ENCODE measurements at regions not wholly inside any gene's neighbourhood (a gene's known extent, or its start where the extent isn't known, plus 50 kb on each side); places are given as distances from the start of the nearest gene placed in this dataset.

GRCh38 chr5:174427304-174427703, 297.1 kb upstream of the MSX2 start:
- FAIRE-seq, result no peak
- no peak for TF ChIP-seq JUN (IDR thresholded peaks at IDR 0.05; ENCODE audit: borderline replicate concordance, insufficient read depth, insufficient read length, low read depth)
- no peak for TF ChIP-seq MAX (IDR thresholded peaks at IDR 0.05; ENCODE audit: insufficient read depth, insufficient read length)
- TF ChIP-seq CTCF (IDR thresholded peaks at IDR 0.05; ENCODE audit: extremely low read depth in 1 of 2, insufficient read depth in 1 of 2, low read depth in 1 of 2, low read length in 2 of 2), result no peak
- TF ChIP-seq GATA2 (IDR thresholded peaks at IDR 0.05; ENCODE audit: insufficient read depth, insufficient read length, low read depth, low read length), result no peak
- TF ChIP-seq MYC (IDR thresholded peaks at IDR 0.05; ENCODE audit: low read depth, low read length), result no peak
- TF ChIP-seq FOS (IDR thresholded peaks at IDR 0.05; ENCODE audit: borderline replicate concordance, insufficient read depth, low read length), result no peak
- CTCF ChIA-PET, result no interaction called here
- Histone ChIP-seq H3K4me3 (replicated peaks in 1 of 3; ENCODE audit: insufficient read depth in 1 of 3, low read depth in 1 of 3, low read length in 3 of 3) (no peak overlapping the region), H3K79me2 (ENCODE audit: control insufficient read depth, insufficient read depth, low read length) (no peaks in the 10 kb centered on the region), H3K9me1 (replicated peaks; ENCODE audit: control insufficient read depth, extremely low read depth, insufficient read depth, low read length) (no peaks in the 10 kb centered on the region), H3K27ac (ENCODE audit: insufficient read depth, low read depth, low read length) (no peak overlapping the region), H4K20me1 (replicated peaks; ENCODE audit: control insufficient read depth, extremely low read depth, insufficient read depth, low read length) (no peaks in the 10 kb centered on the region), H3K9me3 (replicated peaks; ENCODE audit: control insufficient read depth, insufficient read depth, low read length) (no peaks in the 10 kb centered on the region), H3K4me2 (ENCODE audit: insufficient read depth, low read length) (no peak overlapping the region), H3K4me1 (ENCODE audit: control insufficient read depth, extremely low read depth, insufficient read depth, low read length) (no peaks in the 10 kb centered on the region), H3K36me3 (ENCODE audit: control insufficient read depth in 2 of 2, extremely low read depth in 1 of 2, insufficient read depth in 2 of 2, low read length in 2 of 2) (no peaks in the 10 kb centered on the region), H3K9ac (replicated peaks; ENCODE audit: extremely low read depth, insufficient read depth, low read length) (no peak overlapping the region), H2AFZ (ENCODE audit: low read depth, low read length) (no peak overlapping the region), H3K27me3 (ENCODE audit: control insufficient read depth in 2 of 2, insufficient read depth in 2 of 2, low read length in 2 of 2) (no peaks in the 10 kb centered on the region)
- no TSS peak for BruUV-seq (replicated peaks)
- POLR2A ChIA-PET, result no interaction called here
- intact Hi-C loops (cut with micrococcal nuclease) (no loop called here), dilution Hi-C loops (cut with MboI; ENCODE audit: extremely low pct_ligation_motif_present, low sequenced_read_pairs) (no loop called here)
- DNase-seq (ENCODE audit: low read depth, low spot score), result no peak

- H2AFZ ChIP-seq (ENCODE audit: low read depth, low read length), result no peak overlapping the region
- POLR2A ChIA-PET, result no interaction called here
- no peaks in the 10 kb centered on the region for H3K36me3 ChIP-seq (ENCODE audit: control insufficient read depth in 2 of 2, extremely low read depth in 1 of 2, insufficient read depth in 2 of 2, low read length in 2 of 2)
- TF ChIP-seq GATA2 (IDR thresholded peaks at IDR 0.05; ENCODE audit: insufficient read depth, insufficient read length, low read depth, low read length) (no peak), EZH2 (IDR thresholded peaks at IDR 0.05; ENCODE audit: borderline replicate concordance, low read depth, low read length, severe bottlenecking) (no peak), CTCF (IDR thresholded peaks at IDR 0.05; ENCODE audit: extremely low read depth in 1 of 2, insufficient read depth in 1 of 2, low read depth in 1 of 2, low read length in 2 of 2) (no peak), POLR2A (IDR thresholded peaks at IDR 0.05; ENCODE audit: low read depth, low read length) (no peak), FOS (IDR thresholded peaks at IDR 0.05; ENCODE audit: borderline replicate concordance, insufficient read depth, low read length) (no peak), POLR2AphosphoS5 (IDR thresholded peaks at IDR 0.05; ENCODE audit: insufficient read depth, low read depth, low read length) (no peak), JUN (IDR thresholded peaks at IDR 0.05; ENCODE audit: borderline replicate concordance, insufficient read depth, insufficient read length, low read depth) (no peak), MAX (IDR thresholded peaks at IDR 0.05; ENCODE audit: insufficient read depth, insufficient read length) (no peak), MYC (IDR thresholded peaks at IDR 0.05; ENCODE audit: low read depth, low read length) (no peak)
- H3K27me3 ChIP-seq (ENCODE audit: control insufficient read depth in 2 of 2, insufficient read depth in 2 of 2, low read length in 2 of 2), result no peaks in the 10 kb centered on the region
- dilution Hi-C loops (cut with MboI; ENCODE audit: extremely low pct_ligation_motif_present, low sequenced_read_pairs) (no loop called here), intact Hi-C loops (cut with micrococcal nuclease) (no loop called here)
- no peak overlapping the region for H3K4me2 ChIP-seq (ENCODE audit: insufficient read depth, low read length)
- FAIRE-seq (no peak), DNase-seq (ENCODE audit: low read depth, low spot score) (no peak)
- CTCF ChIA-PET, result no interaction called here
- no TSS peak for BruUV-seq (replicated peaks)
- no peaks in the 10 kb centered on the region for H3K9me3 ChIP-seq (replicated peaks; ENCODE audit: control insufficient read depth, insufficient read depth, low read length)
- no peaks in the 10 kb centered on the region for H3K4me1 ChIP-seq (ENCODE audit: control insufficient read depth, extremely low read depth, insufficient read depth, low read length)
- H3K9ac ChIP-seq (replicated peaks; ENCODE audit: extremely low read depth, insufficient read depth, low read length), result no peak overlapping the region
- no peaks in the 10 kb centered on the region for H3K79me2 ChIP-seq (ENCODE audit: control insufficient read depth, insufficient read depth, low read length)
- H3K9me1 ChIP-seq (replicated peaks; ENCODE audit: control insufficient read depth, extremely low read depth, insufficient read depth, low read length), result no peaks in the 10 kb centered on the region
- H4K20me1 ChIP-seq (replicated peaks; ENCODE audit: control insufficient read depth, extremely low read depth, insufficient read depth, low read length), result no peaks in the 10 kb centered on the region
- no peak overlapping the region for H3K27ac ChIP-seq (ENCODE audit: insufficient read depth, low read depth, low read length)
- no peak overlapping the region for H3K4me3 ChIP-seq (replicated peaks in 1 of 3; ENCODE audit: insufficient read depth in 1 of 3, low read depth in 1 of 3, low read length in 3 of 3)
These were observed 295.5 kb upstream of the MSX2 start for GRCh38 chr5:174428895-174429294.
